TTC549 (cell line): ENCODE measurements at regions not wholly inside any gene's neighbourhood (a gene's known extent, or its start where the extent isn't known, plus 50 kb on each side); places are given as distances from the start of the nearest gene placed in this dataset.

ENCODE experiments used
- FAIRE-seq: peaks from 2 replicates; lab custom pipeline; 2012; peaks lifted over from hg19 to GRCh38; lab: Jason Lieb, UNC

DNA sequence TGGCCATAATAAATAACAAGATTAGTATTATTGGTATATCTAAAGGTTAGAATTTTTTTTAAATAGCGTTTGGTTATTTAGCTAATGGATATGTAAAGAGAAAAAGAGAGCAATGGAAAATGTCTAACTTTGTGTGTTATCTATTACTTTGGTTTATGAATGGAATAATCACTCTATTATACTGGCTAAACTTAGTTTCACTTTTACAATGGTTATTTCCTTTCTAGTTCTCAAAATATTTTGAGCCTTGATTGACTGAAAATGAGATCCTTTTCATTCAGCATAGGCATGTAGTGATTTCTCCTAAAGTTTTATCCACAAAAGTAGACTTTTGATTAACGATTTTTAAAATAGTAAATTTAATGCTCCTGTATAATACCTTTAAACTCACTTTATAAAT is 51.6 kb upstream of the MLIP start:
- FAIRE-seq = no peak

DNA sequence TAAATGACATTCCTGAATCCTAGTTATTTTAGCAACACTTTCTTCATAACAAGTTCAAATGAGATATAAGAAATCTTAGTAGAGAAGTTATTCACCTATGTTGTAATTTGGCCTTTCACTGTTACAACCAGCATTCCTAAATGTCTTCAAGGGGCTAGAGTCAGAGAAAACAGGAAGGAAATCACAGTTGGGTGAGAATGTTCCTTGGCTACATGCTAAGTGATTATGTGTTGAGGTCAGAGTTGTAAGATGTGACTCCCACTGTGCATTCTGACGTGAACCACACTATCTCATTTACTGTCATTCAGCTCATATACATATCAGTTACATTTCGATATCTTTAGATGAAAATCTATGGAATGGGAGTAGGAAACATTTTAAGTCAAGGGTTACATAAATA is 51.0 kb upstream of the MLIP start:
- no peak for FAIRE-seq
